WTC11 (cell line): ENCODE measurements at regions not wholly inside any gene's neighbourhood (a gene's known extent, or its start where the extent isn't known, plus 50 kb on each side); places are given as distances from the start of the nearest gene placed in this dataset.

Source experiments
- AFF4 ChIP-seq: sonication (generic); formaldehyde crosslinking; IDR thresholded peaks from 2 replicates; pipeline ENCODE4 v1.8.1; 2023; ENCODE audit warnings: mild to moderate bottlenecking, missing genetic modification reagents, borderline replicate concordance
- CTCF ChIP-seq: fragments of 200-600 bp; IDR thresholded peaks from 2 replicates; pipeline ENCODE4 v1.8.0; 2022; ENCODE audit warnings: antibody characterized with exemption
- E2F4 ChIP-seq: sonication (generic); formaldehyde crosslinking; IDR thresholded peaks from 2 replicates; pipeline ENCODE4 v1.8.1; 2022; ENCODE audit warnings: low read depth, mild to moderate bottlenecking, moderate library complexity, missing genetic modification reagents, borderline replicate concordance
- FOXJ3 ChIP-seq: sonication (generic); formaldehyde crosslinking; IDR thresholded peaks from 2 replicates; pipeline ENCODE4 v1.9.0; 2021; ENCODE audit warnings: missing genetic modification reagents, mild to moderate bottlenecking, borderline replicate concordance
- NFYB ChIP-seq: sonication (generic); formaldehyde crosslinking; conservative IDR thresholded peaks from 2 replicates; pipeline ENCODE4 v1.8.0; 2022; ENCODE audit warnings: low read depth, missing genetic modification reagents
- NR2C2 ChIP-seq: sonication (generic); formaldehyde crosslinking; IDR thresholded peaks from 2 replicates; pipeline ENCODE4 v1.8.0; 2022; ENCODE audit warnings: mild to moderate bottlenecking, missing genetic modification reagents
- SMAD3 ChIP-seq: sonication (generic); formaldehyde crosslinking; IDR thresholded peaks from 2 replicates; pipeline ENCODE4 v1.8.0; 2022; ENCODE audit warnings: missing genetic modification reagents, mild to moderate bottlenecking, borderline replicate concordance
- TCF7 ChIP-seq: sonication (generic); formaldehyde crosslinking; IDR thresholded peaks from 2 replicates; pipeline ENCODE4 v1.8.0; 2022; ENCODE audit warnings: mild to moderate bottlenecking, low read depth, missing genetic modification reagents, moderate library complexity
- TEAD4 ChIP-seq: sonication (generic); formaldehyde crosslinking; IDR thresholded peaks from 2 replicates; pipeline ENCODE4 v1.8.0; 2022; ENCODE audit warnings: mild to moderate bottlenecking, missing genetic modification reagents
- USF1 ChIP-seq: sonication (generic); formaldehyde crosslinking; IDR thresholded peaks from 2 replicates; pipeline ENCODE4 v1.8.0; 2022; ENCODE audit warnings: mild to moderate bottlenecking, missing genetic modification reagents
- ZNF121 ChIP-seq: sonication (generic); formaldehyde crosslinking; IDR thresholded peaks from 2 replicates; pipeline ENCODE4 v1.8.0; 2023; ENCODE audit warnings: missing genetic modification reagents
- ZNF232 ChIP-seq: sonication (generic); formaldehyde crosslinking; IDR thresholded peaks from 2 replicates; pipeline ENCODE4 v1.8.0; 2022; ENCODE audit warnings: mild to moderate bottlenecking, missing genetic modification reagents
- ZNF263 ChIP-seq: sonication (generic); formaldehyde crosslinking; IDR thresholded peaks from 2 replicates; pipeline ENCODE4 v1.8.1; 2022; ENCODE audit warnings: low read depth, mild to moderate bottlenecking, moderate library complexity, missing genetic modification reagents

GRCh38 chr5:17730421-17730820, 96.2 kb downstream of the TAF11L14 start:
- TF ChIP-seq FOXJ3 (CRISPR knock-in tag) (no peak), CTCF (no peak), AFF4 (CRISPR knock-in tag) (no peak), E2F4 (CRISPR knock-in tag) (no peak), NFYB (CRISPR knock-in tag) (no peak), ZNF263 (CRISPR knock-in tag) (no peak), NR2C2 (CRISPR knock-in tag) (no peak), SMAD3 (CRISPR knock-in tag) (no peak), TEAD4 (CRISPR knock-in tag) (no peak), TCF7 (CRISPR knock-in tag) (no peak), USF1 (CRISPR knock-in tag) (no peak), ZNF232 (no peak), ZNF121 (CRISPR knock-in tag) (no peak)
